Adrenal gland (tissue), 9 donors: ENCODE measurements at regions not wholly inside any gene's neighbourhood (a gene's known extent, or its start where the extent isn't known, plus 50 kb on each side); places are given as distances from the start of the nearest gene placed in this dataset.
A peak's percentile ranks its signal among the peaks of the same experiment; 100 is the strongest.

Experiments used
- DNase-seq, 7 donors: peaks; one replicate each; pipeline ENCODE4 v3.0.0-alpha.2; 2019 to 2020
- H3K27ac ChIP-seq, 5 donors: fragments of 200-600 bp; sonication (generic) in 4 of 5; 1 replicate in 3 of 5; 2 replicates in 2 of 5; pipeline versions ENCODE4 v1.5.1 to v1.8.0; 2016 to 2020; ENCODE audit warnings: mild to moderate bottlenecking in 1 of 5
- H3K27me3 ChIP-seq: fragments of 200-600 bp; 2 replicates; pipeline ENCODE4 v1.8.0; 2021
- H3K36me3 ChIP-seq, 2 donors: fragments of 200-600 bp; replicated peaks in 1 of 2; 1 replicate in 1 of 2; 2 replicates in 1 of 2; pipeline versions ENCODE4 v1.5.1 to v1.8.0; 2018 to 2022
- H3K4me1 ChIP-seq, 2 donors: fragments of 200-600 bp; replicated peaks in 1 of 2; 1 replicate in 1 of 2; 2 replicates in 1 of 2; pipeline versions ENCODE4 v1.5.1 to v1.8.0; 2018 to 2021
- H3K4me3 ChIP-seq, 4 donors: fragments of 200-600 bp; sonication (generic) in 3 of 4; one replicate each; pipeline ENCODE4 v1.5.1; 2016 to 2018
- H3K9me3 ChIP-seq, 3 donors: fragments of 200-600 bp; sonication (generic) in 1 of 3; replicated peaks in 1 of 3; 1 replicate in 2 of 3; 2 replicates in 1 of 3; pipeline versions ENCODE4 v1.5.1 to v1.8.0; 2016 to 2021
- POLR2A ChIP-seq, 2 donors: fragments of 450-650 bp; IDR thresholded peaks; one replicate each; pipeline ENCODE4 v1.6.1; 2017; ENCODE audit warnings: antibody characterized with exemption in 2 of 2, mild to moderate bottlenecking in 2 of 2, moderate library complexity in 1 of 2
- WGBS, 4 donors: extraction: QIAGEN DNeasy Blood & Tissue Kit in 2 of 4; methylation state at CpG; one replicate each; pipeline versions ENCODE4 v1.1.5 to v1.1.7; 2013 to 2017; 5-methylcytosine and 5-hydroxymethylcytosine counted together
- intact Hi-C, 2 donors: fragments of 100-400 bp; cut with DNase I; formaldehyde crosslinking; loops; one replicate each; pipeline versions ENCODE4 v1.14.1 to v1.15.0; 2022 to 2023
- TF ChIP-seq, protein P1 (sequence below), 6 experiments: fragments of 450-650 bp in 4 of 6; fragments of 200-600 bp in 2 of 6; sonication (generic) in 1 of 6; IDR thresholded peaks; 1 replicate in 5 of 6; 2 replicates in 1 of 6; pipeline versions ENCODE4 v1.5.1 to v1.8.0; 2016 to 2021; ENCODE audit warnings: antibody characterized with exemption in 6 of 6, mild to moderate bottlenecking in 2 of 6, moderate library complexity in 1 of 6
- donor health status: healthy with polysubstance abuse.
- donor health status: Bipolar disorder and iron deficiency.
- donor health status: DM: yes; HTN: yes; CAD: no.
- donor health status: DM: no; HTN: no; CAD: no.
- donor health status: DM: no; HTN: no; CAD: no.

GRCh38 chr13:24012648-24013047 is 115.3 kb upstream of the C1QTNF9B start:
- no peak for DNase-seq
- no peak overlapping the region for H3K27ac ChIP-seq
- TF ChIP-seq, protein P1, sequence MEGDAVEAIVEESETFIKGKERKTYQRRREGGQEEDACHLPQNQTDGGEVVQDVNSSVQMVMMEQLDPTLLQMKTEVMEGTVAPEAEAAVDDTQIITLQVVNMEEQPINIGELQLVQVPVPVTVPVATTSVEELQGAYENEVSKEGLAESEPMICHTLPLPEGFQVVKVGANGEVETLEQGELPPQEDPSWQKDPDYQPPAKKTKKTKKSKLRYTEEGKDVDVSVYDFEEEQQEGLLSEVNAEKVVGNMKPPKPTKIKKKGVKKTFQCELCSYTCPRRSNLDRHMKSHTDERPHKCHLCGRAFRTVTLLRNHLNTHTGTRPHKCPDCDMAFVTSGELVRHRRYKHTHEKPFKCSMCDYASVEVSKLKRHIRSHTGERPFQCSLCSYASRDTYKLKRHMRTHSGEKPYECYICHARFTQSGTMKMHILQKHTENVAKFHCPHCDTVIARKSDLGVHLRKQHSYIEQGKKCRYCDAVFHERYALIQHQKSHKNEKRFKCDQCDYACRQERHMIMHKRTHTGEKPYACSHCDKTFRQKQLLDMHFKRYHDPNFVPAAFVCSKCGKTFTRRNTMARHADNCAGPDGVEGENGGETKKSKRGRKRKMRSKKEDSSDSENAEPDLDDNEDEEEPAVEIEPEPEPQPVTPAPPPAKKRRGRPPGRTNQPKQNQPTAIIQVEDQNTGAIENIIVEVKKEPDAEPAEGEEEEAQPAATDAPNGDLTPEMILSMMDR (IDR thresholded peaks at IDR 0.05): no peak
- no peak for TF ChIP-seq POLR2A (IDR thresholded peaks at IDR 0.05)
- no peaks in the 10 kb centered on the region for H3K36me3 ChIP-seq
- intact Hi-C loops: no loop called here
- no peak overlapping the region for H3K4me3 ChIP-seq
- H3K27me3 ChIP-seq: no peaks in the 10 kb centered on the region
- H3K9me3 ChIP-seq: no peaks in the 10 kb centered on the region
- H3K4me1 ChIP-seq: no peaks in the 10 kb centered on the region
- WGBS, 4 donors: 80 to 91% (median 90%) methylated on average over 1 to 10 of the region's 10 CpGs

DNA sequence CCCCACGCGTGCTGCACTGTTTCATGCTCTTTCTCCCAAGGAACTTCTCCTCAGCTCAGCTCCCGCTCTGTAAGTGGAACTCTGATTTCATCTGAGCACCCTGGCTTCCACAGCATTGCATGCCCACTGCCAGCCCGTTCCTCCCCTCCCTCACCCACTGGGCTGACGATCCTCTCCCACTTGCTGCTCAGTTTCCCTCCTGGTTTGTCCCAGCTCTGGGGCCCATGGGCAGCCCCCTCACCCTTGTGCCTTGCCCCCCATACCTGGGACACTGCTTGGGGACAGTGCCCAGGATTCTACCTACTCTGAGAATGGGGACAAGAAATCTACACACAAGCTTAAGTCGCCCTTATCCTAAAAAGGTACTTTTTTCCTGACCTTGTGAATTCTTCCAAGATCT is 115.9 kb upstream of the C1QTNF9B start:
- no peak for TF ChIP-seq POLR2A (IDR thresholded peaks at IDR 0.05)
- TF ChIP-seq, protein P1 (IDR thresholded peaks at IDR 0.05): no peak
- H3K27me3 ChIP-seq: no peaks in the 10 kb centered on the region
- H3K4me3 ChIP-seq: no peak overlapping the region
- DNase-seq: peak in 1 of 7 donors; percentile 30
- no peak overlapping the region for H3K27ac ChIP-seq
- intact Hi-C loops: no loop called here
- H3K9me3 ChIP-seq: no peaks in the 10 kb centered on the region
- H3K4me1 ChIP-seq: no peaks in the 10 kb centered on the region
- no peaks in the 10 kb centered on the region for H3K36me3 ChIP-seq
- 89 to 97% (median 91%) methylated on average over 6 of the region's 6 CpGs for WGBS, 4 donors

DNA sequence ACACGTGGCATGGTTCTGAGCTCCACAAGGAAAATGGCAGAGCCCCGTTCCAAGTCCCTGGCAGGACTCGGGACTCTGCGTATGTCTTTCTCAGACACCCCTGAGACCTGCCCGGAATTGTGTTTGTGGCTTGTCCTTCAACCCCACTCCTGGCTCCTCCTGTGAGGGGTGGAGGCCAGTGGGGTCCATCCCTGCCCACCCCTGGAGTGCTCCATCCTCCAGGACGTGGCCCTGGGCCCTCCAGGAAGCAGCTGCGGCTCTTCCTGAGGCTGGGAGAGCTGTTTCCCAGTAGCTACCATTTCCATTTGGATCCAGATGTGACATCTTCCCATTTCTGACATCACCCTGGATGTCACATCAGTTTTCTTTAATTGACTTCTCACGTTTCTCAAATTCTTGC is 118.7 kb upstream of the C1QTNF9B start:
- no peaks in the 10 kb centered on the region for H3K4me1 ChIP-seq
- no peaks in the 10 kb centered on the region for H3K36me3 ChIP-seq
- TF ChIP-seq, protein P1 (IDR thresholded peaks at IDR 0.05): no peak
- TF ChIP-seq POLR2A (IDR thresholded peaks at IDR 0.05): no peak
- no peak overlapping the region for H3K27ac ChIP-seq
- no peak overlapping the region for H3K4me3 ChIP-seq
- WGBS, 4 donors: 84 to 90% (median 89%) methylated on average over 8 of the region's 8 CpGs
- no peaks in the 10 kb centered on the region for H3K9me3 ChIP-seq
- H3K27me3 ChIP-seq: no peaks in the 10 kb centered on the region
- intact Hi-C loops: loop anchor here in 1 of 2 donors (5.0 kb wide), 1 partner anchor 206 kb away; no protein-coding TSS in a partner anchor
- peak in 1 of 7 donors; percentile 31 for DNase-seq

- Histone ChIP-seq H3K27me3 (no peaks in the 10 kb centered on the region), H3K4me1 (no peaks in the 10 kb centered on the region), H3K36me3 (no peaks in the 10 kb centered on the region), H3K27ac (no peak overlapping the region), H3K9me3 (no peaks in the 10 kb centered on the region), H3K4me3 (no peak overlapping the region)
- no peak for TF ChIP-seq POLR2A (IDR thresholded peaks at IDR 0.05)
- TF ChIP-seq, protein P1 (IDR thresholded peaks at IDR 0.05): no peak
- no peak for DNase-seq
- intact Hi-C loops: no loop called here
Measured at GRCh38 chr13:24022568-24022967, 125.3 kb upstream of the C1QTNF9B start.
